ENCODE measurements at regions not wholly inside any gene's neighbourhood (a gene's known extent, or its start where the extent isn't known, plus 50 kb on each side); places are given as distances from the start of the nearest gene placed in this dataset.

- no peak overlapping the region for H3K4me3 ChIP-seq (ENCODE audit: low read depth, low read length)
- no peaks in the 10 kb centered on the region for H3K36me3 ChIP-seq
- no peaks in the 10 kb centered on the region for H3K4me1 ChIP-seq
- H3K9me3 ChIP-seq, result no peaks in the 10 kb centered on the region
- no peaks in the 10 kb centered on the region for H3K27me3 ChIP-seq
- DNase-seq, result no peak
- no peak for TF ChIP-seq CTCF (IDR thresholded peaks at IDR 0.05; ENCODE audit: low read depth, low read length)
These were observed 169.7 kb downstream of the HAUS1 start for GRCh38 chr18:46273861-46274260.

- Histone ChIP-seq H3K4me1 (no peaks in the 10 kb centered on the region), H3K9me3 (no peaks in the 10 kb centered on the region), H3K27me3 (no peaks in the 10 kb centered on the region), H3K4me3 (ENCODE audit: low read depth, low read length) (no peak overlapping the region), H3K36me3 (no peaks in the 10 kb centered on the region)
- TF ChIP-seq CTCF (IDR thresholded peaks at IDR 0.05; ENCODE audit: low read depth, low read length), result no peak
- no peak for DNase-seq
These were observed 170.1 kb downstream of the HAUS1 start for GRCh38 chr18:46274266-46274665.

DNA sequence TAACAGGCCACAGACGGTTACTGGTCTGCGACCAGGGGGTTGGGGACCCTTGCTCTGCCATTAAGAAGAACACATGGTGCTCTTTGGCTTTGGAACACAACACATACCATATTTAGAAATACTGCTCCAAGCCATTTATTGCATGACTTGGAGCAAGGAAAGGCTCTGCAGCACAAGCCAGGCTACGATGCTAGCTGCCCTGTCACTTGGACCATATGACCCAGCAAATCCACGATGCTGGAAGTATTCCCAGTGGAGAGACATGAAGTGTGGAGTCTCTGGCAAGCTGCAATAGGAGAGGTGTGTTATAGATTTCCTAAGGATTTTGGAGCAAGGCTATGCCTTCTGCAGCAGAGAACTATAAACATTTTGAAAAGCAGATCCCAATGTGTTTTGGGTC is 171.2 kb downstream of the HAUS1 start:
- Histone ChIP-seq H3K36me3 (no peaks in the 10 kb centered on the region), H3K4me3 (ENCODE audit: low read depth, low read length) (no peak overlapping the region), H3K4me1 (no peaks in the 10 kb centered on the region), H3K27me3 (no peaks in the 10 kb centered on the region), H3K9me3 (no peaks in the 10 kb centered on the region)
- no peak for TF ChIP-seq CTCF (IDR thresholded peaks at IDR 0.05; ENCODE audit: low read depth, low read length)
- DNase-seq, result no peak

- Histone ChIP-seq H3K4me1 (no peaks in the 10 kb centered on the region; the same call in 1 of the 2 replicates), H3K4me3 (ENCODE audit: low read depth, low read length) (no peak overlapping the region), H3K27me3 (no peaks in the 10 kb centered on the region), H3K9me3 (no peaks in the 10 kb centered on the region), H3K36me3 (no peaks in the 10 kb centered on the region)
- no peak for TF ChIP-seq CTCF (IDR thresholded peaks at IDR 0.05; ENCODE audit: low read depth, low read length)
- no peak for DNase-seq
These were observed 172.6 kb downstream of the HAUS1 start for GRCh38 chr18:46276748-46277147.

- no peaks in the 10 kb centered on the region for H3K36me3 ChIP-seq
- H3K9me3 ChIP-seq, result no peaks in the 10 kb centered on the region
- H3K4me3 ChIP-seq (ENCODE audit: low read depth, low read length), result no peak overlapping the region
- no peaks in the 10 kb centered on the region for H3K27me3 ChIP-seq
- no peak for DNase-seq
- TF ChIP-seq CTCF (IDR thresholded peaks at IDR 0.05; ENCODE audit: low read depth, low read length), result no peak
- peaks cover 10% of the 10 kb centered on the region for H3K4me1 ChIP-seq
These were observed 174.6 kb downstream of the HAUS1 start for GRCh38 chr18:46278481-46279465.

DNA sequence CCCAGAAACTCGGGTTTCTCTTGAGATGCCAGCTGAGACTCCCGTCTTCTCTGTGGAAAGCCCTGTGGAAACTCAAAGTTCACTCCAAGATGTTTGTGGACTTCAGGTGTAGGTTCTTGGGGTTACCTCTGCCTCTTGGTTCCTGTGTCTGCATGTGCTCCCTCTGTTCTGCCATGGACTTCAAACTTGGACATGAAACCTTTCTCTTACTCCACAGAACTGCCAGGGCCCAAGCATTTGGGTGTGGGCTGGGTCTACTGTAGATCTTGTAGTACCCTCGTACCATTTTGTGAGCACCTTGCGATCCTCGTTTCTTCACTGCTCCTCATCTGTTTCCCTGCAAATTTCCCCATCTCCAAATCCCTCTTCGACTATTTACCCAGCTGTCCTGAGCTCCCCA is 175.5 kb downstream of the HAUS1 start:
- Histone ChIP-seq H3K27me3 (no peaks in the 10 kb centered on the region), H3K36me3 (no peaks in the 10 kb centered on the region), H3K4me1 (peaks cover 16% of the 10 kb centered on the region), H3K9me3 (no peaks in the 10 kb centered on the region), H3K4me3 (ENCODE audit: low read depth, low read length) (no peak overlapping the region)
- no peak for TF ChIP-seq CTCF (IDR thresholded peaks at IDR 0.05; ENCODE audit: low read depth, low read length)
- DNase-seq, result no peak

Data from BE2C (cell line).